DOHH2 (cell line): ENCODE measurements at regions not wholly inside any gene's neighbourhood (a gene's known extent, or its start where the extent isn't known, plus 50 kb on each side); places are given as distances from the start of the nearest gene placed in this dataset.

Experiments used
- EZH2phosphoT487 ChIP-seq: fragments of 200-600 bp; sonication (generic); IDR thresholded peaks from 2 replicates; pipeline ENCODE4 v1.6.1; 2017; ENCODE audit warnings: borderline replicate concordance, mild to moderate bottlenecking, antibody characterized with exemption, low read length, moderate library complexity, mixed read lengths
- TF ChIP-seq, protein P1 (sequence below): fragments of 200-600 bp; sonication (generic); IDR thresholded peaks from one replicate; pipeline ENCODE4 v1.5.1; 2014; ENCODE audit warnings: antibody characterized with exemption, mild to moderate bottlenecking, low read depth, low read length; ENCODE audit not compliant: poor library complexity, severe bottlenecking

DNA sequence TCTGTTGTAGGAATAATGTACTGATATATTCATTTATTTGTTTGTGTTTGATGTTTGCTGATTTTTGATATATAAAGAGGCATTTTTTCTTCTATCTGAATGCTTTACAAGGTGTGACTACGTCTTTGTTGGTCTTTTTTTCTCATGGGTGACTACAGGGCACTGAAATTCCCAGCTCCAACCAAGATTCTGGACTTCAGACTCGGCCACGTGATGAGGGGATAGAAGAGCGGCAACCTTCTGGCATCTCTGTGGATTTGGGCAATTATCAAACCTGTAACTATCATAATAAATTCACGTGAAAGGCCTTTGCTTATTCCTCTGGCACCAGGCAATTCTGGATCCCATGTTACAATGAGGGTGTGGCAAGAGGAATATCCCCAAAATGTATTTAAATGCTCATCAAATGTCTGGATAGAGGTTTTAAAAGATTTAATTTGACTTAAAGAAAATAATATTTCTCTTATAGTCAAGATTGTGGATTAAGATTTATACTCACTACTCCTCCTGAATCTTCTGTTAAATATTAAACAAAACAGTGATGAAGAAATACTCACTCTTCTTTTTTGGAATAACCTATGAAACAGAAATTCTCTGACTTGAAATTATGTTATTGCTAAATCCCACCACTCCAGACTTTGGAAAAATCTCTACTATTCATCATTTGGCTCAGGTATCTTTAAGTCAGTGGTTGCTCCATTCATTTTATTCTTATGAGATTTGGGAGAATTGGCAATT lies 276.3 kb downstream of the GPR37 start:
- TF ChIP-seq, protein P1, sequence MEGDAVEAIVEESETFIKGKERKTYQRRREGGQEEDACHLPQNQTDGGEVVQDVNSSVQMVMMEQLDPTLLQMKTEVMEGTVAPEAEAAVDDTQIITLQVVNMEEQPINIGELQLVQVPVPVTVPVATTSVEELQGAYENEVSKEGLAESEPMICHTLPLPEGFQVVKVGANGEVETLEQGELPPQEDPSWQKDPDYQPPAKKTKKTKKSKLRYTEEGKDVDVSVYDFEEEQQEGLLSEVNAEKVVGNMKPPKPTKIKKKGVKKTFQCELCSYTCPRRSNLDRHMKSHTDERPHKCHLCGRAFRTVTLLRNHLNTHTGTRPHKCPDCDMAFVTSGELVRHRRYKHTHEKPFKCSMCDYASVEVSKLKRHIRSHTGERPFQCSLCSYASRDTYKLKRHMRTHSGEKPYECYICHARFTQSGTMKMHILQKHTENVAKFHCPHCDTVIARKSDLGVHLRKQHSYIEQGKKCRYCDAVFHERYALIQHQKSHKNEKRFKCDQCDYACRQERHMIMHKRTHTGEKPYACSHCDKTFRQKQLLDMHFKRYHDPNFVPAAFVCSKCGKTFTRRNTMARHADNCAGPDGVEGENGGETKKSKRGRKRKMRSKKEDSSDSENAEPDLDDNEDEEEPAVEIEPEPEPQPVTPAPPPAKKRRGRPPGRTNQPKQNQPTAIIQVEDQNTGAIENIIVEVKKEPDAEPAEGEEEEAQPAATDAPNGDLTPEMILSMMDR, result no peak
- no peak for TF ChIP-seq EZH2phosphoT487
